ENCODE measurements at regions not wholly inside any gene's neighbourhood (a gene's known extent, or its start where the extent isn't known, plus 50 kb on each side); places are given as distances from the start of the nearest gene placed in this dataset.

GRCh38 chr10:111656066-111656465 lies 527.5 kb downstream of the GPAM start:
- H3K4me1 ChIP-seq (ENCODE audit: control insufficient read depth, insufficient read depth, low read length) = no peaks in the 10 kb centered on the region
- no peak overlapping the region for H3K27ac ChIP-seq (ENCODE audit: insufficient read depth, low read length)
- no peaks in the 10 kb centered on the region for H3K9me1 ChIP-seq (ENCODE audit: insufficient read depth, low read length)
- H3K18ac ChIP-seq (ENCODE audit: low read depth, low read length) = no peak overlapping the region
- H3K9me3 ChIP-seq (ENCODE audit: control insufficient read depth, insufficient read depth, low read length) = peaks cover 17% of the 10 kb centered on the region
- H2BK20ac ChIP-seq (ENCODE audit: low read depth, low read length) = no peak overlapping the region
- H3K23ac ChIP-seq (ENCODE audit: low read depth, low read length) = no peak overlapping the region
- H3K14ac ChIP-seq (replicated peaks; ENCODE audit: low read depth, low read length) = no peak overlapping the region
- H3K4ac ChIP-seq (ENCODE audit: low read depth, low read length) = no peak overlapping the region
- intact Hi-C loops (cut with micrococcal nuclease) = no loop called here
- H2AFZ ChIP-seq (replicated peaks; ENCODE audit: low read length, poor library complexity) = no peak overlapping the region
- no peak overlapping the region for H2AK9ac ChIP-seq (replicated peaks; ENCODE audit: low read depth, low read length, poor library complexity)
- ATAC-seq (ENCODE audit: low read depth) (no peak), DNase-seq (no peak)
- ChIA-PET CTCF (interaction anchor here (1.2 kb wide), 1 partner anchor 9 kb away, joined by 3 read pairs; no protein-coding TSS in a partner anchor), POLR2A (ENCODE audit: unreplicated experiment) (no interaction called here)
- no peak overlapping the region for H3K9ac ChIP-seq (ENCODE audit: low read depth, low read length)
- no peak overlapping the region for H2BK15ac ChIP-seq (ENCODE audit: low read depth, low read length)
- H2BK5ac ChIP-seq (ENCODE audit: low read depth, low read length, poor library complexity, severe bottlenecking) = no peak overlapping the region
- no peak overlapping the region for H3K56ac ChIP-seq (ENCODE audit: extremely low read depth, insufficient read depth, low read length)
- in situ Hi-C loops (cut with MboI; ENCODE audit: low sequenced_read_pairs) = no loop called here
- TF ChIP-seq RAD21 (IDR thresholded peaks at IDR 0.05; ENCODE audit: low read length) = no peak
- TF ChIP-seq NFE2L2 (IDR thresholded peaks at IDR 0.05; ENCODE audit: low read depth, low read length) = no peak
- no peak for TF ChIP-seq BHLHE40 (IDR thresholded peaks at IDR 0.05; ENCODE audit: low read depth, low read length)
- no peak for TF ChIP-seq CEBPB (IDR thresholded peaks at IDR 0.05; ENCODE audit: low read depth, low read length)
- TF ChIP-seq RCOR1 (IDR thresholded peaks at IDR 0.05; ENCODE audit: insufficient replicate concordance, low read length) = no peak
- TF ChIP-seq MAZ (IDR thresholded peaks at IDR 0.05; ENCODE audit: borderline replicate concordance, low read depth, low read length) = no peak
- no peak for TF ChIP-seq POLR2A (IDR thresholded peaks at IDR 0.05; ENCODE audit: low read depth, low read length)
- TF ChIP-seq CTCF (conservative IDR thresholded peaks at IDR 0.05; ENCODE audit: low read depth, low read length) = no peak
- no peak for TF ChIP-seq USF2 (IDR thresholded peaks at IDR 0.05; ENCODE audit: low read depth, low read length)
- TF ChIP-seq ELK1 (IDR thresholded peaks at IDR 0.05; ENCODE audit: borderline replicate concordance, low read depth, low read length) = no peak
- TF ChIP-seq CHD1 (IDR thresholded peaks at IDR 0.05; ENCODE audit: low read depth, low read length) = no peak
- no peak for TF ChIP-seq MXI1 (IDR thresholded peaks at IDR 0.05; ENCODE audit: borderline replicate concordance, low read depth, low read length)
- no peak for TF ChIP-seq SMC3 (IDR thresholded peaks at IDR 0.05; ENCODE audit: low read depth, low read length)
- no peak for TF ChIP-seq FOS (IDR thresholded peaks at IDR 0.05; ENCODE audit: low read depth, low read length)
- no peak for TF ChIP-seq MAFK (IDR thresholded peaks at IDR 0.05; ENCODE audit: low read depth, low read length)
- TF ChIP-seq RFX5 (IDR thresholded peaks at IDR 0.05; ENCODE audit: low read depth, low read length) = no peak
- H4K8ac ChIP-seq (ENCODE audit: low read depth in 2 of 2, low read length in 2 of 2) = no peak overlapping the region
- no peaks in the 10 kb centered on the region for H3K27me3 ChIP-seq (ENCODE audit: control insufficient read depth, insufficient read depth, low read length)
- H3K4me3 ChIP-seq (ENCODE audit: insufficient read depth, low read depth, low read length) = no peak overlapping the region
- no peak overlapping the region for H4K91ac ChIP-seq (ENCODE audit: insufficient read depth, low read depth, low read length)
- H4K20me1 ChIP-seq (ENCODE audit: insufficient read depth, low read length) = no peaks in the 10 kb centered on the region
- H4K5ac ChIP-seq (ENCODE audit: low read depth, low read length) = no peak overlapping the region
- no peaks in the 10 kb centered on the region for H3K36me3 ChIP-seq (ENCODE audit: control insufficient read depth, insufficient read depth, low read length)
- no TSS peak for BruUV-seq (replicated peaks)
- dilution Hi-C loops (cut with HindIII; ENCODE audit: low sequenced_read_pairs, unreplicated experiment) = no loop called here
- no peak overlapping the region for H3K4me2 ChIP-seq (ENCODE audit: low read depth, low read length)
- no peaks in the 10 kb centered on the region for H3K79me1 ChIP-seq (ENCODE audit: low read depth in 1 of 2, low read length in 2 of 2)
- no peak overlapping the region for H2AK5ac ChIP-seq (ENCODE audit: low read depth, low read length)
- no peak overlapping the region for H2BK120ac ChIP-seq (ENCODE audit: low read depth, low read length)
